MV-4-11 (cell line): ENCODE measurements at regions not wholly inside any gene's neighbourhood (a gene's known extent, or its start where the extent isn't known, plus 50 kb on each side); places are given as distances from the start of the nearest gene placed in this dataset.
"Not testable (repeated sequence)": the region's sequence is repeated elsewhere in the genome, so short reads cannot be mapped to it uniquely, and the experiment has no call there.

Source experiments
- DNase-seq: peaks from one replicate; lab custom pipeline; 2025; lab: John Stamatoyannopoulos, UW

- no peak for DNase-seq
Observed at GRCh38 chrX:13381514-13381913, 61.7 kb upstream of the ATXN3L start.

- DNase-seq, result no peak
Observed at GRCh38 chrX:13380211-13380610, 60.4 kb upstream of the ATXN3L start.

GRCh38 chrX:13378562-13379518 lies 59.0 kb upstream of the ATXN3L start:
- not testable (repeated sequence) for DNase-seq

GRCh38 chrX:13377550-13377934 lies 57.7 kb upstream of the ATXN3L start:
- DNase-seq, result peak; percentile 3

GRCh38 chrX:13376857-13377549 lies 57.1 kb upstream of the ATXN3L start:
- peak; percentile 64 for DNase-seq

GRCh38 chrX:13375596-13375995 lies 55.7 kb upstream of the ATXN3L start:
- not testable (repeated sequence) for DNase-seq

GRCh38 chrX:13374364-13374763 lies 54.5 kb upstream of the ATXN3L start:
- DNase-seq, result no peak

- no peak for DNase-seq
Observed at GRCh38 chrX:13373431-13374187, 53.8 kb upstream of the ATXN3L start.

- DNase-seq, result no peak
Observed at GRCh38 chrX:13373027-13373426, 53.2 kb upstream of the ATXN3L start.

- no peak for DNase-seq
Observed at GRCh38 chrX:13372203-13372980, 52.5 kb upstream of the ATXN3L start.

GRCh38 chrX:13371186-13371585 lies 51.3 kb upstream of the ATXN3L start:
- DNase-seq, result no peak

GRCh38 chrX:13370713-13371112 lies 50.9 kb upstream of the ATXN3L start:
- DNase-seq, result no peak
